ENCODE measurements at regions not wholly inside any gene's neighbourhood (a gene's known extent, or its start where the extent isn't known, plus 50 kb on each side); places are given as distances from the start of the nearest gene placed in this dataset.
A peak's percentile ranks its signal among the peaks of the same experiment; 100 is the strongest.

- no peak overlapping the region for H3K4me3 ChIP-seq (replicated peaks in 1 of 2; ENCODE audit: low read depth in 2 of 2, low read length in 2 of 2)
- no peak for TF ChIP-seq CTCF (IDR thresholded peaks at IDR 0.05; ENCODE audit: low read depth, low read length)
- DNase-seq (ENCODE audit: low read depth in 2 of 2) = no peak
Measured at GRCh38 chr5:163360656-163361055, 76.7 kb upstream of the CCNG1 start.

- no peak for DNase-seq (ENCODE audit: low read depth in 2 of 2)
- no peak for TF ChIP-seq CTCF (IDR thresholded peaks at IDR 0.05; ENCODE audit: low read depth, low read length)
- H3K4me3 ChIP-seq (replicated peaks in 1 of 2; ENCODE audit: low read depth in 2 of 2, low read length in 2 of 2) = no peak overlapping the region
Measured at GRCh38 chr5:163361450-163361849, 75.9 kb upstream of the CCNG1 start.

GRCh38 chr5:163362840-163363371 lies 74.5 kb upstream of the CCNG1 start:
- no peak overlapping the region for H3K4me3 ChIP-seq (replicated peaks in 1 of 2; ENCODE audit: low read depth in 2 of 2, low read length in 2 of 2)
- DNase-seq (ENCODE audit: low read depth in 2 of 2) = peak in 1 of 2 donors; percentile 18
- TF ChIP-seq CTCF (IDR thresholded peaks at IDR 0.05; ENCODE audit: low read depth, low read length) = no peak

- DNase-seq (ENCODE audit: low read depth in 2 of 2) = peak in 1 of 2 donors; percentile 16
- no peak for TF ChIP-seq CTCF (IDR thresholded peaks at IDR 0.05; ENCODE audit: low read depth, low read length)
- H3K4me3 ChIP-seq (replicated peaks in 1 of 2; ENCODE audit: low read depth in 2 of 2, low read length in 2 of 2) = no peak overlapping the region
Measured at GRCh38 chr5:163363389-163363788, 74.0 kb upstream of the CCNG1 start.

GRCh38 chr5:163366757-163367156 lies 70.6 kb upstream of the CCNG1 start:
- H3K4me3 ChIP-seq (replicated peaks in 1 of 2; ENCODE audit: low read depth in 2 of 2, low read length in 2 of 2) = no peak overlapping the region
- TF ChIP-seq CTCF (IDR thresholded peaks at IDR 0.05; ENCODE audit: low read depth, low read length) = no peak
- DNase-seq (ENCODE audit: low read depth in 2 of 2) = no peak

GRCh38 chr5:163369776-163370385 lies 67.5 kb upstream of the CCNG1 start:
- no peak for DNase-seq (ENCODE audit: low read depth in 2 of 2)
- H3K4me3 ChIP-seq (replicated peaks in 1 of 2; ENCODE audit: low read depth in 2 of 2, low read length in 2 of 2) = no peak overlapping the region
- no peak for TF ChIP-seq CTCF (IDR thresholded peaks at IDR 0.05; ENCODE audit: low read depth, low read length)

Measured in cardiac fibroblast (primary cell).